Dendritic cell treated with granulocyte-macrophage colony-stimulating factor and Interleukin-4, amounts not matched to agents 40 ng/mL and 50 ng/mL, for 4 days (primary cell): ENCODE measurements at regions not wholly inside any gene's neighbourhood (a gene's known extent, or its start where the extent isn't known, plus 50 kb on each side); places are given as distances from the start of the nearest gene placed in this dataset.
"Not testable (repeated sequence)": the region's sequence is repeated elsewhere in the genome, so short reads cannot be mapped to it uniquely, and the experiment has no call there.

Source experiments
- H3K27ac Mint-ChIP-seq: one replicate; pipeline ENCODE4 v1.8.0; 2022; ENCODE audit warnings: mild to moderate bottlenecking, mixed read lengths
- H3K27me3 Mint-ChIP-seq: one replicate; pipeline ENCODE4 v1.8.0; 2022; ENCODE audit warnings: mild to moderate bottlenecking, mixed read lengths
- H3K36me3 Mint-ChIP-seq: one replicate; pipeline ENCODE4 v1.8.0; 2022; ENCODE audit warnings: low read depth, mixed read lengths
- H3K4me1 Mint-ChIP-seq: one replicate; pipeline ENCODE4 v1.8.0; 2022; ENCODE audit warnings: low read depth, mixed read lengths
- H3K4me3 Mint-ChIP-seq: one replicate; pipeline ENCODE4 v1.8.0; 2022; ENCODE audit warnings: mild to moderate bottlenecking, moderate library complexity, mixed read lengths
- H3K9me3 Mint-ChIP-seq: one replicate; pipeline ENCODE4 v1.8.0; 2022; ENCODE audit warnings: mixed read lengths
- intact Hi-C: fragments of 100-400 bp; cut with micrococcal nuclease; formaldehyde crosslinking; loops from one replicate; pipeline ENCODE4 v1.15.0; 2022

GRCh38 chr4:1568855-1569460, 115.2 kb downstream of the FAM53A start:
- H3K4me1 Mint-ChIP-seq = peaks cover 6% of the 10 kb centered on the region
- H3K27me3 Mint-ChIP-seq = peaks cover 33% of the 10 kb centered on the region
- no peaks in the 10 kb centered on the region for H3K36me3 Mint-ChIP-seq
- peaks cover 4% of the 10 kb centered on the region for H3K9me3 Mint-ChIP-seq
- intact Hi-C loops = no loop called here
- H3K27ac Mint-ChIP-seq = no peak overlapping the region
- H3K4me3 Mint-ChIP-seq = no peak overlapping the region

- peaks cover 33% of the 10 kb centered on the region for H3K27me3 Mint-ChIP-seq
These were observed 116.1 kb downstream of the FAM53A start for GRCh38 chr4:1567808-1568581.

GRCh38 chr4:1567519-1567807, 116.7 kb downstream of the FAM53A start:
- Mint-ChIP-seq H3K4me3 (no peak overlapping the region), H3K9me3 (no peaks in the 10 kb centered on the region), H3K27me3 (peaks cover 33% of the 10 kb centered on the region), H3K27ac (no peak overlapping the region), H3K36me3 (no peaks in the 10 kb centered on the region), H3K4me1 (peaks cover 4% of the 10 kb centered on the region)
- intact Hi-C loops = no loop called here

More at GRCh38 chr4:1567808-1568581, 116.1 kb downstream of the FAM53A start:
- Mint-ChIP-seq H3K27ac (no peak overlapping the region), H3K4me3 (no peak overlapping the region), H3K4me1 (peaks cover 4% of the 10 kb centered on the region), H3K36me3 (no peaks in the 10 kb centered on the region), H3K9me3 (no peaks in the 10 kb centered on the region)
- intact Hi-C loops = no loop called here

GRCh38 chr4:1566838-1567518, 117.1 kb downstream of the FAM53A start:
- Mint-ChIP-seq H3K4me3 (no peak overlapping the region), H3K36me3 (no peaks in the 10 kb centered on the region), H3K4me1 (peaks cover 4% of the 10 kb centered on the region), H3K27ac (no peak overlapping the region), H3K9me3 (no peaks in the 10 kb centered on the region), H3K27me3 (peaks cover 33% of the 10 kb centered on the region)
- intact Hi-C loops = no loop called here

GRCh38 chr4:1566301-1566837, 117.7 kb downstream of the FAM53A start:
- H3K4me3 Mint-ChIP-seq, intact Hi-C loops, H3K27ac Mint-ChIP-seq, H3K36me3 Mint-ChIP-seq, H3K4me1 Mint-ChIP-seq, H3K9me3 Mint-ChIP-seq: not testable (repeated sequence)
- H3K27me3 Mint-ChIP-seq = peaks cover 33% of the 10 kb centered on the region

GRCh38 chr4:1565598-1566295, 118.4 kb downstream of the FAM53A start:
- H3K27me3 Mint-ChIP-seq = peaks cover 33% of the 10 kb centered on the region
- intact Hi-C loops = no loop called here
- no peaks in the 10 kb centered on the region for H3K9me3 Mint-ChIP-seq
- H3K36me3 Mint-ChIP-seq = no peaks in the 10 kb centered on the region
- H3K4me3 Mint-ChIP-seq = no peak overlapping the region
- H3K27ac Mint-ChIP-seq = no peak overlapping the region
- peaks cover 4% of the 10 kb centered on the region for H3K4me1 Mint-ChIP-seq

- no peak overlapping the region for H3K4me3 Mint-ChIP-seq
- no peak overlapping the region for H3K27ac Mint-ChIP-seq
- H3K9me3 Mint-ChIP-seq = no peaks in the 10 kb centered on the region
- peaks cover 30% of the 10 kb centered on the region for H3K27me3 Mint-ChIP-seq
- peaks cover 4% of the 10 kb centered on the region for H3K4me1 Mint-ChIP-seq
- intact Hi-C loops = no loop called here
- H3K36me3 Mint-ChIP-seq = no peaks in the 10 kb centered on the region
These were observed 119.4 kb downstream of the FAM53A start for GRCh38 chr4:1564535-1565375.

GRCh38 chr4:1563768-1564485, 120.2 kb downstream of the FAM53A start:
- Mint-ChIP-seq H3K27ac (no peak overlapping the region), H3K4me1 (peaks cover 4% of the 10 kb centered on the region), H3K9me3 (no peaks in the 10 kb centered on the region), H3K36me3 (no peaks in the 10 kb centered on the region), H3K4me3 (no peak overlapping the region), H3K27me3 (peaks cover 24% of the 10 kb centered on the region)
- intact Hi-C loops = no loop called here

- Mint-ChIP-seq H3K27me3 (peaks cover 23% of the 10 kb centered on the region), H3K4me1 (peaks cover 4% of the 10 kb centered on the region), H3K27ac (no peak overlapping the region), H3K4me3 (no peak overlapping the region), H3K36me3 (no peaks in the 10 kb centered on the region), H3K9me3 (no peaks in the 10 kb centered on the region)
- intact Hi-C loops = no loop called here
These were observed 120.9 kb downstream of the FAM53A start for GRCh38 chr4:1563241-1563640.

GRCh38 chr4:1562771-1563170, 121.3 kb downstream of the FAM53A start:
- no peak overlapping the region for H3K27ac Mint-ChIP-seq
- H3K4me3 Mint-ChIP-seq = no peak overlapping the region
- H3K27me3 Mint-ChIP-seq = peaks cover 22% of the 10 kb centered on the region
- H3K4me1 Mint-ChIP-seq = peaks cover 4% of the 10 kb centered on the region
- no peaks in the 10 kb centered on the region for H3K9me3 Mint-ChIP-seq
- no peaks in the 10 kb centered on the region for H3K36me3 Mint-ChIP-seq
- intact Hi-C loops = no loop called here

- intact Hi-C loops = no loop called here
These were observed 121.7 kb downstream of the FAM53A start for GRCh38 chr4:1562371-1562770.

GRCh38 chr4:1561286-1561990, 122.7 kb downstream of the FAM53A start:
- Mint-ChIP-seq H3K36me3 (no peaks in the 10 kb centered on the region), H3K27me3 (peaks cover 26% of the 10 kb centered on the region), H3K4me3 (no peak overlapping the region), H3K4me1 (peaks cover 4% of the 10 kb centered on the region), H3K27ac (no peak overlapping the region), H3K9me3 (no peaks in the 10 kb centered on the region)
- intact Hi-C loops = no loop called here

More at GRCh38 chr4:1562371-1562770, 121.7 kb downstream of the FAM53A start:
- H3K27me3 Mint-ChIP-seq = peaks cover 21% of the 10 kb centered on the region
- no peaks in the 10 kb centered on the region for H3K36me3 Mint-ChIP-seq
- no peak overlapping the region for H3K27ac Mint-ChIP-seq
- H3K9me3 Mint-ChIP-seq = no peaks in the 10 kb centered on the region
- no peak overlapping the region for H3K4me3 Mint-ChIP-seq
- H3K4me1 Mint-ChIP-seq = peaks cover 4% of the 10 kb centered on the region
